NCI-H2171 treated with DMSO at 0.1 percent for 48 hours (cell line): ENCODE measurements at regions not wholly inside any gene's neighbourhood (a gene's known extent, or its start where the extent isn't known, plus 50 kb on each side); places are given as distances from the start of the nearest gene placed in this dataset.

Experiments used
- DNase-seq: peaks from one replicate; lab custom pipeline; 2025; lab: John Stamatoyannopoulos, UW

DNA sequence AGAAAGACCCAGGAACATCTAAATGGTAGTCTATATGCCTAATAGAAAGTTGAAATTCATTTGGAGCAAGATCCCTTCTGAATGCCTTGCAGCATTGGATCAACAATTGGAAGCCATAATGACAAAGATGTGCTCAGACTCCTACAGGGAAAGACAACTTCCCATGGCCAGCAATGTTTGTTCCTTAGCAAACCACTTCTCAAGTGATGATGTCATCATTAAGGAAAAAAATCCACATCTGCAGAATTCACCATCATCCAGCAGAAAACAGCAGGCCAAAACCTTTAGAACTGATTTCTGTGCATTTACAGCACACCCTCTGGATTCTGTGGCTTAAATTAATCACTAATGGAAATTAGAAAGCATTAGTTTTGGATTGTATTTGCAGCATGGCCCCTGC, 82.4 kb upstream of the ZIC3 start:
- DNase-seq, result no peak

- no peak for DNase-seq
Measured at GRCh38 chrX:137482136-137482535, 83.8 kb upstream of the ZIC3 start.

DNA sequence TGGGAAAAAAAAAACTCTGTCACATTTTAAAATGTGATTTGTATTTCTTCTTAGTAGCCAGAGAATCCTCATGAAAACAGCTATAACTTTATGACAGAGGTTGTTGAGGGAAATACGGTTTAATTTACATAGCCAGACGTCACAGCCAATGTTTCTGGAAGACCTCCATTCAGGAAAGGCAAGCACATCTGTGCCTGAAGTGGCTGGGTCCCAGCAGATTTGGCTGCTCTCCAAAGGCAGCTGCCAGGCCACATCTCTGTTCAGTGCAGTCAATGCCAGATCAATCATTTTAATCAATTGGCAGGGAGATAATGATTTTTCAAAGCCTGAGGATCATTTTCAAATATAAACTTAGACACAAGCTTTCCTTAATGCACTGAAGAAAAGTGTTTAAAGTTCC, 86.5 kb upstream of the ZIC3 start:
- no peak for DNase-seq

DNA sequence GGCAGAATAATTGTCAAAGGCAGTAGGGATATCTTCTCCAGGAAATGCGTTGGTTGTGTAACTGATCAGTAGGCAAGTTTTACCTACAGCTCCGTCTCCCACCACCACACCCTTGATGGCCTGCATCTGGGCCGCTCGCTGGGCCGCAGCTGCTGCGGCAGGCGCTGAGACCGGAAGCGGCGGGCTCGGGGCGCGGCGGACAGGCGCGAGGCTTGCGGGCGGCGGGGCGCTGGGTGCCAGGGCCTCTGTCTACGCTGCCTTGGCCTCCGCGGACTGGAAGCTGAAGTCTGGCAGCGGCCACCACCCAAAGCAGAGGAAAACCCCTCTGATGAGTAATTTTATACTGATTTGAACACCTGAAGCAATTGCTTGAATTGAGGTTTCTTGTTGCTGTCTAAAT, 124.2 kb upstream of the ZIC3 start:
- DNase-seq, result no peak

- peak; percentile 2 for DNase-seq
Measured at GRCh38 chrX:137432609-137433008, 133.3 kb upstream of the ZIC3 start.

- DNase-seq, result no peak
Measured at GRCh38 chrX:137431693-137432488, 134.0 kb upstream of the ZIC3 start.

- no peak for DNase-seq
Measured at GRCh38 chrX:137430984-137431475, 134.9 kb upstream of the ZIC3 start.

DNA sequence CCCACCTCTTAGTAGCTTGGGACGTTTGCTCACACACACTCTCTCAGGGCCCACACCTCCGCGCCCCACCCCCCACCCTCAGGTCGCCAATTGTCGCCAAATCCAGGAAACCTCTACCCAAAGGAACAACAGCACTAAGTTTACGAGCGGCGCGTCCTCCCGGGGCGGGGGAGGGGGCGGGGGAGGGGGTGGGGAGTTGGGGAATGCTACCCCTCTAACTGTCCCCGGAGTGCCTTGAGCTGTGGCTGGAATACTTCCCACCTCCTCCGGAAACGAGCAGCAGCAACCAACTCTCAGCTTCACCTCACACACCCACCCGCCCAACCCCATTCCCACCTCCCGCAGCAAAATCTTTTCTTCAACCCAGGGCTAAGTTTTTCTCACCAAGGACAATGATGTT, 135.6 kb upstream of the ZIC3 start:
- DNase-seq, result no peak

- no peak for DNase-seq
Measured at GRCh38 chrX:137428766-137429591, 136.9 kb upstream of the ZIC3 start.

DNA sequence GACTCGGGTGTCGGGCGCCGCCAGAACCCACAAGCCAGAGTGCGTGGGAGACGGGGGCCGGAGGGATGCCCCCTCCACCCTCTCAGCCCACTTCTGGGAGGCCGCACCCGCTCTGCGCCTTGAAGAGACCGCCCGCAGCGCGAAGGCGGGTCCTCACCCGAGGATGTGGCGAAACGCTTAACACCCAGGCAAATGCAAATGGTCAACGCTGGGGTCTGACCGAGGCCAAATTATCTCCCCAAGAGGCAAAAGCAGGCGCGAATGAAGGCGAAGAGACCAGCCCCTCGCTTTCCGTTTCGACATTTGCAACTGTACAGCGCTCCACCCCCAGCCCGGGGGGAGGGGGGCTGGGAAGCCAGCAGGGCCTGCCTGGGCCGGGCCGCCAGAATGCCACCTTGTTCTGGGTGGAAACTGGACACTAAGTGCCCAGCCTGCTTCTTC, 137.7 kb upstream of the ZIC3 start:
- no peak for DNase-seq

DNA sequence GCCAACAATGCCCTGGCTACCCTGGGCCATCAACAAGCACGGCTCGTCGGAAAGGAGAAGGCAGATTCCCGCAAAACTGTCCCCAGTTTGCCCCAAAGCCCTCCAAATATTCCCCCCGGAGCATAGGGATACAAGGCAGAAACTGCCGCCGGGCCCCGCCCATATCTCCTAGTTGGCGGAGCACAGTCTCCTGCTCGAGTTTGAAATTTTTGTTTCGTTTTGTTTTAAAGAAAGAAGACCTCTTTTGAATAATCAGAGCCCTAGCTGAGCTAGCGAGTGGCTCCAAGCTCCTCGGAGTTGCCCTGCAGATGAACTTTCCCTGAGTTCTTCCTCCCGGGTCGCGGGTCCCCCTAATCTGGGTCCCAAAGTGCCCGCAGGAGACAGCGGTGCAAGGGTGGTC, 138.1 kb upstream of the ZIC3 start:
- DNase-seq, result no peak

DNA sequence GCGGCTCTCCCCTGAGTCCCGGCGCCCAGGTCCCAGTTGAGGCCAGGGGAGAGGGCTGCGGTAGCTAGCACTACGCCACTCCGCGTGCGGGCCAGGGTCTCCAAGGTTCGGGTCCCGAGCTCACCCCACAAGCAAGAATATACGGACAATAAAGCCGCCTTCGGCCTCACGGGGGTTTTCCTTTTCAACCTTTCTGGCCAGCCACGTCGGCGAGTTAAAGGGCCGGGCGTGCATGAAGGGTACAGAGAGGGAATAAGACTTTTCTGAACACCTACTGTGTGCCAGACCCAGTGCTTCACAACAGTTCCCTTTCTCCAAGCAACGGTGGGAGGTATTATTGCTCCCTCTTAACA, 138.5 kb upstream of the ZIC3 start:
- DNase-seq, result no peak

GRCh38 chrX:137426695-137427425, 139.1 kb upstream of the ZIC3 start:
- peak; percentile 16 for DNase-seq

DNA sequence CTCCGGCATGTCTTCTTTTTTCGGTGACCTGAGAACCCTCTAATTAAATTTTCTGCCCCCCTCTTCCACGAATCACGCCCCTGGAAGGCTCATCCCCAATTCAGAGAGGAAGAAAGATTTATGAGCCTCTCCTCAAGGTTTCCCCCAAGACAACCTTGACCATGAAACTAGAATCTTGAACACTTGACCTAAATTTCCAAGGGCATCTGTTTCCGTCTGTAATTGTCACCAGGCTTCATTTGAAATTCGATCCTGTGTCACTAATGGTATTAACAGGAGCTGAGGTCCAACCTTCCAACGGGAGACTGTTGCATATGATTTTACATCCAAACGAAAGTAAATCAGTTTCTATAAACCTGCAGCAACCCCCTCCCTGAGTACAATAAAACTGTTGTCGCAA, 139.9 kb upstream of the ZIC3 start:
- no peak for DNase-seq

DNA sequence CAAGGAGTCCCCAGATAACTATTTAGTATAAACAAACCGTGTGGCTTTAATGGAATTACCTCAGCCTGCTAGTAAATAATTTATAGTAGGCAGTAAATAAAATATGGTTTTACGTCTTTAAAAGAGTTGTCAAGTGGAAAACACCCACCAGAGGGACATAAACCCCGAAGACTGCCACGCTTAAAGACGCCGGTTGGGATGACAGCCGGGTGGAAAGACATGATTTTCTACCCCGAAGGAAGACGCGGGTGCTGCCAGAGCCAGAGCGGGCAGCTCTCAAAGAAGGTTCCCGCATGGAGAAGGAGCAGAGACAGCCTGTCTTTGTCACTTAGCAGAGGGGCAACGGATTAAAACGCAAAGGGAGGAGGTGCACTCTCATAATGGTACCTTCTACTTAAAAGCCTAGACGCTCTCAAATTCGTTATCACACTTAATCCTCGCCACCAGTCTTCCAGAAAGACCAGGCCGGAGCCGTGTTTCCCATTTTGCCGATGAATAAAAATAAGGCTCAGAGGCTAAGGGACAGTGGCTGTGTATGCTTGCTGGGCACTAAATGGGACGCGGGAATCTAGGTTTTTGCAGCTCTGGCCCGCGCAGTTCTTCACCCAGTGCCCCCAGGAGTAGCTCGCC, 140.5 kb upstream of the ZIC3 start:
- DNase-seq, result no peak

- no peak for DNase-seq
Measured at GRCh38 chrX:137424679-137425078, 141.2 kb upstream of the ZIC3 start.

GRCh38 chrX:137423241-137423640, 142.7 kb upstream of the ZIC3 start:
- no peak for DNase-seq

DNA sequence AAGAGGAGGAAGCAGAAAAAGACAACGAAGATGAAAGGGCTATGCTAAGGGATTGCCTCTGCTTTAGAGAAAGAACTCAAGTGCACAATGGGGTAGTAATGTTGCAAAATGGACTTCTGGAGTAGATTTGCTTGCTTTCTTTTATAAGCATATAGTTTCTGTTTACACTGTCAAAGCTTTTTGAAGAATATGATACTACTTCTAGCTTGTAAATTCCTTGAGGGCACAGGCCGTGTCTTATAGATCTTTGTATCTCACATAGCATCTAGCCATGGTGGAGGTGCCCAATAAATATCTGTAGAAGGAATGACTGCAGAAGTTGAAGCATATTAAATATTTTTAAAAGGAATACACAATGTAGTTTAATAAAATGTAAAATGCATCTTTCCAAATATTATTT, 147.8 kb upstream of the ZIC3 start:
- DNase-seq, result no peak

DNA sequence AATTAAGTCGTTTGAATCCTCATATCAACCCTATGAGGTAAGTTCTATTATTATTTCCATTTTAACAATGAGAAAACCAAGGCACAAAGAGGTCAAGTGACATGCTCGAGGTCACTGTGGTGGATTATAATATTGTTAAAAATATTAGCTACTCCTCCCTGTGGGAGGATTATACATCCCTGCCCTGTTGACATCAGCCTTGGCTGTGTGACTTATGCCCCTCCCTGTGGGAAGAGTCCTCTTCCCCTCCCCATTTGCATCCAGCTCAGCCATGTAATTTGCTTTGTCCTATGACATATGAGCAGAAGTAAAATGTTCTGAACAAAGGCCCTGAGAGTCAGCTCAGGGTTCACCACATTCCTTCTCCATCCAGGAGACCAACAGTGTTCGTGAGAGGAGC, 152.7 kb upstream of the ZIC3 start:
- DNase-seq, result no peak

DNA sequence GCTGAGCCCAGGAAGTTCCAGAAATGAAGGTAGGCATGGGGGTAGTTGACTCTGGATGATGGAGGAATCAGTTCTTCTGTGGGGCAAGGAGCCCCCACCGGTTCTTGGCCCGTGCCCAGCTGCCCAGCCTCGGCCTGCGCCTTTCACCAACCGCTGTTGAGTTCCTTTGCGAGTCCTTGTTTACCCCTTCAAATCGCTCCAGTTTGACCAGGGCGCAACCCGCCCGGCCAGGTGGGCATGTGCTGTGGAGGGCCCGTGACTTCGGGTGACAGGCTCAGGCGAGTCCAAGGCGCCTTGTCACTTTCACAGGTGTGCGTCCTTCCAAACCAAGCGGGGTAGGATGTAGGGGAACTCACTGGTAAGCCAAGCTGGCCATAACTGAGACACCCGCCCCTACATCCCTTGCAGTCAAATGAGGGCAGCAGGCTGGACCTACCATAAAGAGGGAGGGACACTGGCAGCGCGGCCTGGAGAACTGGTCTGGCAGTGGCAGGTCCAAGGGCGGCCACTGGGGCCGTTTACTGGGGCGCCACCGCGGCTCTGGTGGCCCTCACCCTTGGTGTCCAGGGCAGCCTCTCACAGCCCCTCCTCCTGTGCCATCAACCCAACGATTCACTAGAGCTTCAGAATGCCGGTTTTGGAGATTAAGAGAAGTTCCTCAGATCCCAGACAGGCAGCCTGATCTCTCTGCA, 160.3 kb upstream of the ZIC3 start:
- DNase-seq, result no peak

GRCh38 chrX:137401092-137401491, 164.8 kb upstream of the ZIC3 start:
- DNase-seq, result no peak

- DNase-seq, result no peak
Measured at GRCh38 chrX:137387646-137388045, 178.3 kb upstream of the ZIC3 start.
